Panc1 (cell line): ENCODE measurements at regions not wholly inside any gene's neighbourhood (a gene's known extent, or its start where the extent isn't known, plus 50 kb on each side); places are given as distances from the start of the nearest gene placed in this dataset.

ENCODE experiments used
- ATAC-seq: fragments of 200-7000 bp; cut with Tn5 transposase; 2 replicates; pipeline ENCODE4 v1.9.1; 2020; ENCODE audit warnings: mild to moderate bottlenecking, moderate library complexity
- BruUV-seq: library from RNA; stranded (reverse); fragments of 400-500 nt; replicated peaks from 2 replicates; lab custom pipeline; 2021; lab: Mats Ljungman, UMichigan
- CTCF ChIA-PET: fragments of 300-600 bp; sonication (Branson Sonifier 250); formaldehyde crosslinking; loops from one replicate; lab custom pipeline; 2022; ENCODE audit warnings: antibody characterized with exemption; lab: Charles Lee
- POLR2A ChIA-PET: fragments of 300-600 bp; sonication (Branson Sonifier 250); formaldehyde crosslinking; loops from one replicate; lab custom pipeline; 2022; ENCODE audit warnings: antibody characterized with exemption; lab: Charles Lee
- DNase-seq: peaks from one replicate; pipeline ENCODE4 v3.0.0-alpha.2; 2010; ENCODE audit warnings: low read depth, low spot score
- H3K27ac ChIP-seq: 2 replicates; pipeline ENCODE4 v1.5.1; 2011; ENCODE audit warnings: mild to moderate bottlenecking, low read length, inconsistent platforms
- H3K27me3 ChIP-seq: fragments of 200-500 bp; sonication (Bioruptor generic); 2 replicates; pipeline ENCODE4 v1.6.0; 2014; ENCODE audit warnings: low read length, inconsistent platforms; ENCODE audit not compliant: control insufficient read depth, insufficient read depth
- H3K36me3 ChIP-seq: fragments of 200-500 bp; sonication (Bioruptor generic); 2 replicates; pipeline ENCODE4 v1.5.1; 2014; ENCODE audit warnings: inconsistent platforms, mild to moderate bottlenecking, low read length, moderate library complexity; ENCODE audit not compliant: control insufficient read depth, insufficient read depth
- H3K4me1 ChIP-seq: 2 replicates; pipeline ENCODE4 v1.5.1; 2011; ENCODE audit warnings: inconsistent platforms, mild to moderate bottlenecking, low read length, moderate library complexity; ENCODE audit not compliant: control insufficient read depth, insufficient read depth
- H3K4me3 ChIP-seq, 2 experiments: 2 replicates each; pipeline ENCODE4 v1.5.1; 2011 to 2012; ENCODE audit warnings: low read depth in 2 of 2, low read length in 2 of 2, mild to moderate bottlenecking in 2 of 2, inconsistent platforms in 1 of 2, moderate library complexity in 1 of 2
- H3K9me3 ChIP-seq: fragments of 200-500 bp; sonication (Bioruptor generic); 2 replicates; pipeline ENCODE4 v1.5.1; 2014; ENCODE audit warnings: low read depth, mild to moderate bottlenecking, inconsistent platforms, low read length, moderate library complexity; ENCODE audit not compliant: control insufficient read depth, insufficient read depth
- POLR2AphosphoS5 ChIP-seq: IDR thresholded peaks from 2 replicates; pipeline ENCODE4 v1.6.1; 2012; ENCODE audit warnings: mild to moderate bottlenecking, low read depth, low read length, moderate library complexity
- REST ChIP-seq, 2 experiments: IDR thresholded peaks; 2 replicates each; pipeline ENCODE4 v1.6.1; 2011 to 2012; ENCODE audit warnings: low read depth in 2 of 2, control low read depth in 1 of 2, low read length in 1 of 2, mild to moderate bottlenecking in 1 of 2, moderate library complexity in 1 of 2; ENCODE audit not compliant: insufficient read depth in 1 of 2
- SIN3A ChIP-seq: IDR thresholded peaks from 2 replicates; pipeline ENCODE4 v1.6.1; 2012; ENCODE audit warnings: low read depth, mild to moderate bottlenecking, low read length, moderate library complexity, borderline replicate concordance; ENCODE audit not compliant: insufficient read depth
- TCF7L2 ChIP-seq: IDR thresholded peaks from 2 replicates; pipeline ENCODE4 v1.6.1; 2011; ENCODE audit warnings: mild to moderate bottlenecking, low read depth, low read length, inconsistent platforms
- in situ Hi-C: cut with HindIII; loops from 2 replicates; pipeline ENCODE4 v1.10.0; 2016; ENCODE audit warnings: low sequenced_read_pairs, low pct_unique_long_range_greater_than_20kb
- intact Hi-C: fragments of 100-400 bp; cut with micrococcal nuclease; formaldehyde crosslinking; loops from one replicate; pipeline ENCODE4 v1.10.0; 2022; ENCODE audit not compliant: unreplicated experiment
- TF ChIP-seq, protein P1 (sequence below): fragments of 450-650 bp; IDR thresholded peaks from 2 replicates; pipeline ENCODE4 v1.5.1; 2017; ENCODE audit warnings: mild to moderate bottlenecking

DNA sequence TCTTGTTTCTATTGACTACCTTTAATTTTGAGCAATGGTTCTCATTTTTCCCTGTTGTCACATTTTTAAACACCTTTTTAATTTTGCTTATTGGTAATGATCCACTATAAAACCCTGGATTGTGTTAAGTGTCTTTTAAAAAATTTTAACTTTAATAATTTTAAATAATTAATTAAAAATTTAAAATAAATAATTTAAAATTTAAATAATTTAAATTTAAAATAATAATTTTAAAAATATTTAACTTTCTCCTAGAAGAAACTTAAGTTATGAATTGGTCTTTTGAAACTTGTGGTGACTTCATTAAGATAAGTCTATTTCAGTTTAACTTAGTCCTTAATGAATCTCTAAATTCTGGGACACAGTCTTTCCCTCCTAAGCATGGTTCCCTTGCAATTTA is 566.3 kb upstream of the GALNTL6 start:
- ATAC-seq (no peak), DNase-seq (no peak)
- POLR2A ChIA-PET = no interaction called here
- in situ Hi-C loops (no loop called here), intact Hi-C loops (no loop called here)
- CTCF ChIA-PET = no interaction called here
- Histone ChIP-seq H3K36me3 (no peaks in the 10 kb centered on the region), H3K9me3 (no peaks in the 10 kb centered on the region), H3K4me1 (no peaks in the 10 kb centered on the region), H3K27me3 (no peaks in the 10 kb centered on the region), H3K27ac (no peak overlapping the region), H3K4me3 (no peak overlapping the region)
- TF ChIP-seq TCF7L2 (no peak), POLR2AphosphoS5 (no peak), REST (IDR thresholded peaks at IDR 0.05; ENCODE audit: insufficient read depth in 1 of 2, low read depth in 2 of 2, low read length in 1 of 2) (no peak), SIN3A (no peak)
- TF ChIP-seq, protein P1, sequence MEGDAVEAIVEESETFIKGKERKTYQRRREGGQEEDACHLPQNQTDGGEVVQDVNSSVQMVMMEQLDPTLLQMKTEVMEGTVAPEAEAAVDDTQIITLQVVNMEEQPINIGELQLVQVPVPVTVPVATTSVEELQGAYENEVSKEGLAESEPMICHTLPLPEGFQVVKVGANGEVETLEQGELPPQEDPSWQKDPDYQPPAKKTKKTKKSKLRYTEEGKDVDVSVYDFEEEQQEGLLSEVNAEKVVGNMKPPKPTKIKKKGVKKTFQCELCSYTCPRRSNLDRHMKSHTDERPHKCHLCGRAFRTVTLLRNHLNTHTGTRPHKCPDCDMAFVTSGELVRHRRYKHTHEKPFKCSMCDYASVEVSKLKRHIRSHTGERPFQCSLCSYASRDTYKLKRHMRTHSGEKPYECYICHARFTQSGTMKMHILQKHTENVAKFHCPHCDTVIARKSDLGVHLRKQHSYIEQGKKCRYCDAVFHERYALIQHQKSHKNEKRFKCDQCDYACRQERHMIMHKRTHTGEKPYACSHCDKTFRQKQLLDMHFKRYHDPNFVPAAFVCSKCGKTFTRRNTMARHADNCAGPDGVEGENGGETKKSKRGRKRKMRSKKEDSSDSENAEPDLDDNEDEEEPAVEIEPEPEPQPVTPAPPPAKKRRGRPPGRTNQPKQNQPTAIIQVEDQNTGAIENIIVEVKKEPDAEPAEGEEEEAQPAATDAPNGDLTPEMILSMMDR = no peak
- no TSS peak for BruUV-seq

- Histone ChIP-seq H3K27ac (no peak overlapping the region), H3K9me3 (no peaks in the 10 kb centered on the region), H3K4me3 (no peak overlapping the region), H3K27me3 (no peaks in the 10 kb centered on the region), H3K36me3 (no peaks in the 10 kb centered on the region), H3K4me1 (no peaks in the 10 kb centered on the region)
- no TSS peak for BruUV-seq
- ATAC-seq (no peak), DNase-seq (no peak)
- in situ Hi-C loops (no loop called here), intact Hi-C loops (no loop called here)
- ChIA-PET POLR2A (no interaction called here), CTCF (no interaction called here)
- TF ChIP-seq, protein P1 = no peak
- TF ChIP-seq TCF7L2 = no peak
- no peak for TF ChIP-seq REST (IDR thresholded peaks at IDR 0.05; ENCODE audit: insufficient read depth in 1 of 2, low read depth in 2 of 2, low read length in 1 of 2)
- TF ChIP-seq SIN3A = no peak
- no peak for TF ChIP-seq POLR2AphosphoS5
Measured at GRCh38 chr4:171242831-171243230, 570.4 kb upstream of the GALNTL6 start.
